Esophagus (tissue), 2 donors: ENCODE measurements at regions not wholly inside any gene's neighbourhood (a gene's known extent, or its start where the extent isn't known, plus 50 kb on each side); places are given as distances from the start of the nearest gene placed in this dataset.
"Not testable (repeated sequence)": the region's sequence is repeated elsewhere in the genome, so short reads cannot be mapped to it uniquely, and the experiment has no call there.

ENCODE experiments used
- H3K27ac ChIP-seq, 2 donors: one replicate each; pipeline ENCODE4 v1.5.1; 2013; ENCODE audit warnings: low read depth in 2 of 2, mild to moderate bottlenecking in 2 of 2, inconsistent platforms in 1 of 2, low read length in 1 of 2, moderate library complexity in 1 of 2
- H3K27me3 ChIP-seq, 2 donors: one replicate each; pipeline ENCODE4 v1.6.1; 2013; ENCODE audit warnings: low read length in 2 of 2, control low read depth in 1 of 2, mild to moderate bottlenecking in 1 of 2; ENCODE audit not compliant: insufficient read depth in 2 of 2, control insufficient read depth in 1 of 2
- H3K36me3 ChIP-seq, 2 donors: one replicate each; pipeline ENCODE4 v1.6.1; 2013; ENCODE audit warnings: low read length in 1 of 2; ENCODE audit not compliant: control insufficient read depth in 2 of 2, insufficient read depth in 2 of 2
- H3K4me1 ChIP-seq, 2 donors: one replicate each; pipeline ENCODE4 v1.6.1; 2013; ENCODE audit warnings: low read length in 1 of 2; ENCODE audit not compliant: control insufficient read depth in 2 of 2, insufficient read depth in 2 of 2
- H3K4me3 ChIP-seq, 2 donors: one replicate each; pipeline ENCODE4 v1.5.1; 2013; ENCODE audit warnings: low read length in 2 of 2, mild to moderate bottlenecking in 2 of 2, low read depth in 1 of 2, moderate library complexity in 1 of 2
- H3K9me3 ChIP-seq, 2 donors: one replicate each; pipeline ENCODE4 v1.6.1; 2013; ENCODE audit warnings: mild to moderate bottlenecking in 2 of 2, low read depth in 1 of 2, low read length in 1 of 2, moderate library complexity in 1 of 2; ENCODE audit not compliant: control insufficient read depth in 2 of 2, insufficient read depth in 1 of 2
- WGBS, 2 donors: extraction: QIAGEN DNeasy Blood & Tissue Kit; methylation state at CpG; one replicate each; pipeline ENCODE4 v1.1.7; 2013; 5-methylcytosine and 5-hydroxymethylcytosine counted together
- donor health status: healthy with polysubstance abuse.
- donor health status: Bipolar disorder and iron deficiency.

GRCh38 chr10:34035241-34035790, 700.8 kb upstream of the NRP1 start:
- not testable (repeated sequence) for H3K27me3 ChIP-seq, H3K4me1 ChIP-seq, H3K9me3 ChIP-seq, H3K36me3 ChIP-seq, H3K27ac ChIP-seq, H3K4me3 ChIP-seq
- WGBS, 2 donors = 96 to 97% methylated on average over 20 to 29 of the region's 29 CpGs

DNA sequence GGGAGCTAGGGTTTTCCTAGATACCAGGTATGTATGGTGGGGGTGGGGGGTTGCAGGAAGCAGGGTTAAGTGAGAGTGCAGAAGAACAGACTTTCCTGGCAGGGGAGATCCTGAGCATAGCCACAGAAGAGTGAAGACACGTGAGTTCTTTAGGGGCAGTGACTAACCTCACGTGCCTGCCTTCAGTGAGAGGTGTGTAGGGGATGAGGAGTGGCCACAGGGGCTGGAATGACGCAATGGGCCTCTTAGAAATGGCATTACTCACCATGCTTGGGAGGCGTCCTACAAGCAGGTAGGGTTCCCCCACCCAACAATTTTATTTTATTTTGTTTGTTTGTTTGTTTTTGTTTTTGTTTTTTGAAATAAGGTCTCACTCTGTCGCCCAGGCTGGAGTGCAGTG, 698.6 kb upstream of the NRP1 start:
- Histone ChIP-seq H3K27ac (no peak overlapping the region), H3K4me3 (no peak overlapping the region), H3K27me3 (no peaks in the 10 kb centered on the region), H3K4me1 (no peaks in the 10 kb centered on the region), H3K36me3 (no peaks in the 10 kb centered on the region), H3K9me3 (peaks cover 0 to 6% of the 10 kb centered on the region in 2 donors)
- WGBS, 2 donors = 78 to 80% methylated on average over 5 of the region's 5 CpGs

- H3K4me3 ChIP-seq = no peak overlapping the region
- no peak overlapping the region for H3K27ac ChIP-seq
- no peaks in the 10 kb centered on the region for H3K36me3 ChIP-seq
- H3K4me1 ChIP-seq = no peaks in the 10 kb centered on the region
- peaks cover 0 to 6% of the 10 kb centered on the region in 2 donors for H3K9me3 ChIP-seq
- H3K27me3 ChIP-seq = no peaks in the 10 kb centered on the region
- WGBS, 2 donors = 96 to 98% methylated on average over 3 of the region's 3 CpGs
Observed at GRCh38 chr10:34032564-34032963, 698.1 kb upstream of the NRP1 start.

DNA sequence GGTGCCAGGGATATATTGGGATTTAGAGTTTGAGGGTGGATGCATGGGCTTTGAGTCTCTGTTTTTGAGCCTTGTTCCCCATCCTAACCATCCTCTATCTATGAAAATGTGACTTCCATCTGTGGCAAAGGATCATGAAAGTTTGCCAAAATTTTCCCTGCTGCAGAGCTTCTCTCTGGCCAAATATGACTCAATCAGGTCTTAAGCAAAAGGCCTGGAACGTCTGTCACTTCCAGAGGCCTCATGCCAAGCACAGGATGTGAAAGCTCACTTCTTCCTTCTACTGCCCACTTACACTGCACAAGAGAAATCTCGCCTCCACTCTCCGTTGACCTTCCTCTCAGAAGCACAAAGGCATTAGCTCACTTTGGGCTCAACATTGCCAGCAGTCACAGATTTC, 696.9 kb upstream of the NRP1 start:
- Histone ChIP-seq H3K36me3 (no peaks in the 10 kb centered on the region), H3K27ac (no peak overlapping the region), H3K9me3 (peaks cover 0 to 6% of the 10 kb centered on the region in 2 donors), H3K4me1 (no peaks in the 10 kb centered on the region), H3K4me3 (no peak overlapping the region), H3K27me3 (no peaks in the 10 kb centered on the region)
- WGBS, 2 donors = 39 to 45% methylated on average over 3 of the region's 3 CpGs

- peaks cover 0 to 8% of the 10 kb centered on the region in 2 donors for H3K9me3 ChIP-seq
- WGBS, 2 donors = 93 to 94% methylated on average over 10 of the region's 10 CpGs
- no peak overlapping the region for H3K27ac ChIP-seq
Observed at GRCh38 chr10:34029455-34029854, 695.0 kb upstream of the NRP1 start.

GRCh38 chr10:34028936-34029335, 694.5 kb upstream of the NRP1 start:
- no peaks in the 10 kb centered on the region for H3K27me3 ChIP-seq

More at GRCh38 chr10:34029455-34029854, 695.0 kb upstream of the NRP1 start:
- no peaks in the 10 kb centered on the region for H3K4me1 ChIP-seq
- no peak overlapping the region for H3K4me3 ChIP-seq
- no peaks in the 10 kb centered on the region for H3K36me3 ChIP-seq
- no peaks in the 10 kb centered on the region for H3K27me3 ChIP-seq

DNA sequence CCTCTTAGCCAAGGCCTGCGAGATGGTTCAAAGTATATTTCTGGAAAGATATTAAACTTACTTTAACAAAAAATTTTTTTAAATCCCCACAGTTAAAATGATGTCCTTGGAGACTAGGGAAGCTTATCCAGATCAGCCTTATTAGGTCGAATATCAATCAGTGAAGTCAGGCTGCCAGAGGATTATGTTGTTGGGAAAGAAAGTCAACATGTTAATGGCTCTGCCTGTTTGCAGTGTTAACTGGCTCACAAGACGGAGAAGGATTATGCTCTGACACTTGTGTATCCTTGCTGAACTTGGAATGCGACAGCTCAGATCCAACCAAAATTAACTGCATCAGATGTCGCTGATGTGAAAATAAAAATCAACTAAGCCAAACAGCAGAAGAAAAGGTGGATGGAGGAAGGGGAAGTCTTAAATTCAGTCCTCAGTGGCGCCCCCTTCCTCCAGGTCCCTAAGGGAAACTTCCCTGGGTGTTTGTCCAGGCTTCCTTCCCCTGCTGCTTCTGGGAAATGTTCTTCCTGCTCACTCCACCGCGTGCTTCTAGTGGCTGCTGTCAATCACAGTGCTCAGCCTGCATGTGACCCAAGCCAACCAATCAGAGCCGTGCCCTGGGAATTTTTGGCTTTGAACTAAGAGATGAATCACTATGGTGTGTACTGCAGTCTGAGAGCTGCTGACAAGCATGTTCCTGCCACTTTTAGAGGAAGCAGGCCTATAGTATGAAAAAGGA, 690.4 kb upstream of the NRP1 start:
- Histone ChIP-seq H3K36me3 (no peaks in the 10 kb centered on the region), H3K9me3 (peaks cover 0 to 2% of the 10 kb centered on the region in 2 donors), H3K4me1 (no peaks in the 10 kb centered on the region), H3K27ac (peak overlapping the region in 1 of 2 donors; percentile 30), H3K27me3 (no peaks in the 10 kb centered on the region), H3K4me3 (no peak overlapping the region)
- 51 to 54% methylated on average over 9 of the region's 9 CpGs for WGBS, 2 donors

More at GRCh38 chr10:34028936-34029335, 694.5 kb upstream of the NRP1 start:
- Histone ChIP-seq H3K4me1 (no peaks in the 10 kb centered on the region), H3K9me3 (peaks cover 0 to 6% of the 10 kb centered on the region in 2 donors), H3K4me3 (no peak overlapping the region), H3K36me3 (no peaks in the 10 kb centered on the region), H3K27ac (no peak overlapping the region)
- 93 to 96% methylated on average over 3 of the region's 3 CpGs for WGBS, 2 donors

DNA sequence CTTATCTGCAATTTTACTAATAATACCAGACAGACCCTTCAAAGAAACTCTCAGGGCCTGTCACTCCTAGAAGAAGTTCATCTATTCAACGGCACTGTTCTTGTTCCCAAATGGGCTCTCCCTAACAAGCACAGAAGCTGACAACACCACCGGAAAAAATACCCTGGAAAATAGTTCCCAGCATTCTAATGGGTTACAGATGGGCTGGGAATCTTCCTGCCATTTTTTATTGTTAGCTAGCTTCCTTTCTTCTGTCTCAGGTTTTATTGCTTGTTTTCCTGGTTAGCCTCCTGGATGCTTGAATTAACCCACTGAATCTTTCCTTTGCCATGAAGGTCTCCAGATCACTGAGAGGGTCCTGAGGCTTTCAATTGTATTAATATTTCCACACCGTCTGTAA, 689.8 kb upstream of the NRP1 start:
- H3K4me1 ChIP-seq = no peaks in the 10 kb centered on the region
- no peaks in the 10 kb centered on the region for H3K27me3 ChIP-seq
- H3K36me3 ChIP-seq = no peaks in the 10 kb centered on the region
- no peak overlapping the region for H3K27ac ChIP-seq
- 61 to 71% methylated on average over 3 of the region's 3 CpGs for WGBS, 2 donors
- no peak overlapping the region for H3K4me3 ChIP-seq
- H3K9me3 ChIP-seq = peaks cover 0 to 2% of the 10 kb centered on the region in 2 donors

- H3K27ac ChIP-seq = no peak overlapping the region
- H3K4me3 ChIP-seq = no peak overlapping the region
- peaks cover 0 to 2% of the 10 kb centered on the region in 2 donors for H3K9me3 ChIP-seq
- WGBS, 2 donors = 80 to 83% methylated on average over 6 of the region's 6 CpGs
- H3K27me3 ChIP-seq = no peaks in the 10 kb centered on the region
- H3K4me1 ChIP-seq = no peaks in the 10 kb centered on the region
- H3K36me3 ChIP-seq = no peaks in the 10 kb centered on the region
Observed at GRCh38 chr10:34022195-34022594, 687.7 kb upstream of the NRP1 start.

DNA sequence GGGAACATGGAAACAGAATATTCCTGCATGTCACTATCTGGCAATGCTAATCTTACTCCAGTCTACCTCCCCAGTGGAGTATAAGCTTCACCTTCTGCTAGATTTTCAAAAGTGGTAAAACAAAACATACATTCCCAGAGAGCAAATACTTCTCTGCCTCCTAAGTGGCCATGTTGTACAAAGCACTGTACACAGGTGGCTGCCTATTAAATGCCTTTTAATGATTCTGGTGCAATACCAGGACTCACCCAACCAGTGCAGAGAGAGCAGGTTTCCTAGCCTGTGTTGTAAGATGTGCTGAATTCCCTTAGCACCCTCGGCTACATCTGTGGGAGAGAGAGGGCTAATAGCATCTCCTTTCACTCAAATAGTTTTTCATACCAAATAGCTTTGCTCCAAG, 684.3 kb upstream of the NRP1 start:
- WGBS, 2 donors = 70 to 81% methylated on average over 1 of the region's 1 CpG
- H3K9me3 ChIP-seq = no peaks in the 10 kb centered on the region
- no peaks in the 10 kb centered on the region for H3K27me3 ChIP-seq
- no peaks in the 10 kb centered on the region for H3K36me3 ChIP-seq
- no peak overlapping the region for H3K27ac ChIP-seq
- no peaks in the 10 kb centered on the region for H3K4me1 ChIP-seq
- H3K4me3 ChIP-seq = no peak overlapping the region
